ENCODE measurements at regions not wholly inside any gene's neighbourhood (a gene's known extent, or its start where the extent isn't known, plus 50 kb on each side); places are given as distances from the start of the nearest gene placed in this dataset.

DNA sequence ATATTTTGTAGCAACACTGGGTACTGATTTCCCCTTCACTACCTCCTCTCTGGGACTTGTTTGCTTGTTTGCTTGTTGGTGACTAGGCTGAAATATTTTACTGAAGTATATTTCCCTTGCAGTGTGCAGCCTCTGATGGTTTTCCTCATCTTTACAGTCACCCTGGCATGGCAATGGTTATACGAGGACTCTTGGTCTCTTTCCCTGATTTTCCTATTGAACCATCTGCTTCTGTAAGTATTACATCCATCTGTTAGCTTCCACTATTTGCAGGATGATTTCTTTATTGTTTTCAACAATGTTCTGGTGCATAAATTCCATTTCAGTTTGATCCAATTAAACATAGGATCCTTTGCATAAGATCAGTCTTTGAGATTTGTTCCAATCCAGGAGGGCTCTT lies 465.1 kb downstream of the MEI4 start:
- ATAC-seq: no peak
- CTCF ChIA-PET: no interaction called here
- Mint-ChIP-seq H3K4me3 (no peak overlapping the region), H3K27ac (no peak overlapping the region), H3K4me1 (no peaks in the 10 kb centered on the region), H3K27me3 (no peaks in the 10 kb centered on the region), H3K36me3 (no peaks in the 10 kb centered on the region), H3K9me3 (peaks cover 0 to 22% (median 5%) of the 10 kb centered on the region in 11 donors)
- Histone ChIP-seq H3K4me1 (ENCODE audit: control insufficient read depth in 2 of 2, insufficient read depth in 2 of 2, low read length in 2 of 2) (no peaks in the 10 kb centered on the region), H3K27me3 (ENCODE audit: control insufficient read depth in 2 of 2, insufficient read depth in 2 of 2, low read length in 2 of 2) (no peaks in the 10 kb centered on the region), H3K36me3 (ENCODE audit: control insufficient read depth in 2 of 3, insufficient read depth in 3 of 3, low read length in 3 of 3) (no peaks in the 10 kb centered on the region), H3K9me3 (ENCODE audit: control insufficient read depth in 2 of 3, low read length in 3 of 3) (no peaks in the 10 kb centered on the region), H3K27ac (ENCODE audit: low read depth, low read length) (no peak overlapping the region), H3K4me3 (ENCODE audit: low read length) (no peak overlapping the region)
- POLR2A ChIA-PET: no interaction called here
- intact Hi-C loops (cut with micrococcal nuclease): no loop called here
- DNase-seq: no peak

DNA sequence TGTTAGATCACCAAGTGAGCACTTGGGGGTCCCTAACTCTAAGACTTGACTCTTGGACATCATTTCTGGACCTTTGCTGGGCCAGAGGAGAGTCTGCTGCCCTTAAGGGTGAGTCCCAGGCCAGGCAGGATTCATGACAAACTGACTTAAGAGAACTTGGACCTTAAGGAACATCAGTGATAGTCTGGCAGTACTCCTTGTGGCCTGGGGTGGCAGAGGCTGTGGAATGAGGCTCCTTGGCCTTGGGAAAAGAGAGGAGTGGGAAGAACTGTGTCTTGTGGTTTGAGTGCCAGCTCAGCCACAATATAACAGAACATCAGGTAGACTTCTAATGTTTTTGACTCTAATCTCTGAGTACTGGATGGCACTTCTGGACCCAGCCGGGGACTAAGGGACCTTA lies 478.7 kb downstream of the MEI4 start:
- H3K36me3 Mint-ChIP-seq: no peaks in the 10 kb centered on the region
- H3K4me1 Mint-ChIP-seq: no peaks in the 10 kb centered on the region
- no peak overlapping the region for H3K4me3 Mint-ChIP-seq
- DNase-seq: no peak
- H3K27ac Mint-ChIP-seq: no peak overlapping the region
- peaks cover 3 to 42% (median 12%) of the 10 kb centered on the region in 11 donors for H3K9me3 Mint-ChIP-seq
- Histone ChIP-seq H3K27me3 (ENCODE audit: control insufficient read depth in 2 of 2, insufficient read depth in 2 of 2, low read length in 2 of 2) (no peaks in the 10 kb centered on the region), H3K4me3 (ENCODE audit: low read length) (no peak overlapping the region), H3K9me3 (ENCODE audit: control insufficient read depth in 2 of 3, low read length in 3 of 3) (peaks cover 0 to 4% (median 0%) of the 10 kb centered on the region in 3 experiments), H3K36me3 (ENCODE audit: control insufficient read depth in 2 of 3, insufficient read depth in 3 of 3, low read length in 3 of 3) (no peaks in the 10 kb centered on the region), H3K4me1 (ENCODE audit: control insufficient read depth in 2 of 2, insufficient read depth in 2 of 2, low read length in 2 of 2) (no peaks in the 10 kb centered on the region), H3K27ac (ENCODE audit: low read depth, low read length) (no peak overlapping the region)
- H3K27me3 Mint-ChIP-seq: no peaks in the 10 kb centered on the region
- intact Hi-C loops (cut with micrococcal nuclease): no loop called here
- no peak for ATAC-seq
- ChIA-PET CTCF (no interaction called here), POLR2A (no interaction called here)

DNA sequence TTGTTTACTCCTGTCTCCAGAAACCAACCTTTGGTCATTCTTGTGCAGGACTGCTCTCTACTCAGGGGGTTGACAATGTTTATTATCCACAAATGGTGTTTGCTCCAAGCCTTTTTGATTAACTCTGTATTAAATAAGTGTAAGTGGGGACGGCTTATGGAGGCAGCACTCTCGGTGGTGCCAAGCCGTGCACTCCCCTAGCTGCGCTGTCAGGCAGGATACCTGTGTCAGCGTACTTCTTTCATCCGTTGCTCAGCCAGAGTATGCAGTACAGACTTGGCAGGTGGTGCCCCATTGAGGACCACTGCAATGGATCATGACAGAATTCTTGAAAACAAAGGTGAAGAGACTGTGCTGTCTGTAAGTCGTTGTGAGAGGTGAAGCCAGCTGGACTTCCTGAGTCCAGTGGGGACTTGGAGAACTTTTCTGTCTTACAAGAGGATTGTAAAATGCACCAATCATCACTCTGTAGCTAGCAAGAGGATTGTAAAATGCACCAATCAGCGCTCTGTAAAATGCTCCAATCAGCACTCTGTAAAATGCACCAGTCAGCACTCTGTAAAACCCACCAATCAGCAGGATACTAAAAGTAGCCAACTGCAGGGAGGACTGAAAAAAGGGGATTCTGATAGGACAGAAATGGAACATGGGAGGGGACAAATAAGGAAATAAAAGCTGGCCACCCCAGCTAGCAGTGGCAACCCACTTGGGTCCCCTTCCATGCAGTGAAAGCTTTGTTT lies 480.0 kb downstream of the MEI4 start:
- Mint-ChIP-seq H3K9me3 (peaks cover 0 to 47% (median 17%) of the 10 kb centered on the region in 11 donors), H3K27ac (no peak overlapping the region), H3K4me3 (no peak overlapping the region), H3K27me3 (no peaks in the 10 kb centered on the region), H3K36me3 (no peaks in the 10 kb centered on the region), H3K4me1 (no peaks in the 10 kb centered on the region)
- Histone ChIP-seq H3K4me1 (ENCODE audit: control insufficient read depth in 2 of 2, insufficient read depth in 2 of 2, low read length in 2 of 2) (no peaks in the 10 kb centered on the region), H3K4me3 (ENCODE audit: low read length) (no peak overlapping the region), H3K27me3 (ENCODE audit: control insufficient read depth in 2 of 2, insufficient read depth in 2 of 2, low read length in 2 of 2) (no peaks in the 10 kb centered on the region), H3K36me3 (ENCODE audit: control insufficient read depth in 2 of 3, insufficient read depth in 3 of 3, low read length in 3 of 3) (no peaks in the 10 kb centered on the region), H3K27ac (ENCODE audit: low read depth, low read length) (no peak overlapping the region), H3K9me3 (ENCODE audit: control insufficient read depth in 2 of 3, low read length in 3 of 3) (peaks cover 0 to 8% (median 0%) of the 10 kb centered on the region in 3 experiments)
- DNase-seq (no peak), ATAC-seq (no peak)
- CTCF ChIA-PET: no interaction called here
- intact Hi-C loops (cut with micrococcal nuclease): no loop called here
- POLR2A ChIA-PET: no interaction called here

DNA sequence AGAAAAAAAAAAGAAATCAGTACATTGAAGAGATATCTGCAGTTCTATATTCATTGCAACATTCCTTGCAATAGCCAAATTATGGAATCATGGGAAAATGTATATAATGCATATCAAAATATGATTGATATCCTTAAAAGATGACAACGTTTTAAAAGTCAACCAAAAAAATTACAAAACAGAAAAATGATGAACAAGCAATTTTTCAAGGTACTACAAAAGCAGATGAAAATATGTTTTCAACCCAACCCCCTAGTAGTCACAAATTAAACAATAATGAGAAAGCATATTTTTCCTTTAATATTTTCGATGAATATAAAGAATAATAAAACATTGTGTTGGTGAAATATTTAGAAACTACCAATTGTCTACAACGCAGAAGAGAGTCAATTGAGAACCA lies 497.6 kb downstream of the MEI4 start:
- Mint-ChIP-seq H3K4me3 (no peak overlapping the region), H3K9me3 (peaks cover 0 to 21% (median 4%) of the 10 kb centered on the region in 11 donors), H3K27me3 (no peaks in the 10 kb centered on the region), H3K27ac (no peak overlapping the region), H3K4me1 (no peaks in the 10 kb centered on the region), H3K36me3 (no peaks in the 10 kb centered on the region)
- DNase-seq (no peak), ATAC-seq (no peak)
- intact Hi-C loops (cut with micrococcal nuclease): no loop called here
- Histone ChIP-seq H3K27ac (ENCODE audit: low read depth, low read length) (no peak overlapping the region), H3K9me3 (ENCODE audit: control insufficient read depth in 2 of 3, low read length in 3 of 3) (no peaks in the 10 kb centered on the region), H3K27me3 (ENCODE audit: control insufficient read depth in 2 of 2, insufficient read depth in 2 of 2, low read length in 2 of 2) (no peaks in the 10 kb centered on the region), H3K4me3 (ENCODE audit: low read length) (no peak overlapping the region), H3K4me1 (ENCODE audit: control insufficient read depth in 2 of 2, insufficient read depth in 2 of 2, low read length in 2 of 2) (no peaks in the 10 kb centered on the region), H3K36me3 (ENCODE audit: control insufficient read depth in 2 of 3, insufficient read depth in 3 of 3, low read length in 3 of 3) (no peaks in the 10 kb centered on the region)
- CTCF ChIA-PET: no interaction called here
- POLR2A ChIA-PET: no interaction called here

DNA sequence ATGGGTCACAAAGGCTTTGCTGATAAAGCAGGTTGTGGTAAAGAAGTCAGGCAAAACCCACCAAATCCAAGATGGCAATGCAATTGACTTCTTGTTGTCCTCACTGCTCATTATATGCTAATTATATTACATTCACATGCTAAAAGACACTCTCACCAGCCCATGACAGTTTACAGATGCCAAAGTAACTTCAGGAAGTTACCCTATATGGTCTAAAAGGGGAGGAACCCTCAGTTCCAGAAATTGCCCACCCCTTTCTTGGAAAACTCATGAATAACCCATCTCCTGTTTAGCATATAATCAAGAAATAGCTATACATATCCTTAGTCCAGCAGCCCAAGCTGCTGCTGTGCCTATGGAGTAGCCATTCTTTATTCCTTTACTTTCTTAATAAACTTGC lies 501.1 kb downstream of the MEI4 start:
- no peak for ATAC-seq

DNA sequence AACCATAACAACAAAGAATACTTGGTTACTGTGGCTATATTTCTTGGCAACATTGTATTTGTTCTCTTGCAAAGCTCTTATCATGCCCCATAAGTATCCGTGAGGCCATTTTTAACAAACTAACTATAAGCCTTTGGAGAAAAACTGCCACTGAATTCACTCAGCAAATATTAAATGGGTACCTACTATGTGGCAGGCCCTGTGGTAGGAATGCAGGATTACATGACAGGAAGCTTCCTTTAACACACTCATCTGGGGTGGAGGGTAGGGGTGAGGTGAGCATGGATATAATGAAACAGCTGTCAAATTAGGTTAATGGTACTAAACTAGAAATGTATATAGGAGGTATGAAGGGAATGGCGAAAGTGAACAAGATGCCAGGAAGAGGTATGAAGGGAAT lies 504.8 kb downstream of the MEI4 start:
- H3K27ac ChIP-seq (ENCODE audit: low read depth, low read length): no peak overlapping the region
- no peaks in the 10 kb centered on the region for H3K9me3 ChIP-seq (ENCODE audit: control insufficient read depth in 2 of 3, low read length in 3 of 3)
- no peaks in the 10 kb centered on the region for H3K36me3 ChIP-seq (ENCODE audit: control insufficient read depth in 2 of 3, insufficient read depth in 3 of 3, low read length in 3 of 3)
- H3K27ac Mint-ChIP-seq: peak overlapping the region in 1 of 9 donors; percentile 62
- CTCF ChIA-PET: no interaction called here
- DNase-seq (no peak), ATAC-seq (no peak)
- H3K4me1 ChIP-seq (ENCODE audit: control insufficient read depth in 2 of 2, insufficient read depth in 2 of 2, low read length in 2 of 2): no peaks in the 10 kb centered on the region
- no peaks in the 10 kb centered on the region for H3K27me3 Mint-ChIP-seq
- POLR2A ChIA-PET: no interaction called here
- intact Hi-C loops (cut with micrococcal nuclease): no loop called here
- peaks cover 0 to 11% (median 7%) of the 10 kb centered on the region in 11 donors for H3K9me3 Mint-ChIP-seq
- no peak overlapping the region for H3K4me3 Mint-ChIP-seq
- no peaks in the 10 kb centered on the region for H3K36me3 Mint-ChIP-seq
- H3K4me3 ChIP-seq (ENCODE audit: low read length): no peak overlapping the region
- H3K4me1 Mint-ChIP-seq: no peaks in the 10 kb centered on the region
- H3K27me3 ChIP-seq (ENCODE audit: control insufficient read depth in 2 of 2, insufficient read depth in 2 of 2, low read length in 2 of 2): no peaks in the 10 kb centered on the region

More for the DNA sequence above, 501.1 kb downstream of the MEI4 start:
- ChIA-PET CTCF (no interaction called here), POLR2A (no interaction called here)
- H3K27me3 ChIP-seq (ENCODE audit: control insufficient read depth in 2 of 2, insufficient read depth in 2 of 2, low read length in 2 of 2): no peaks in the 10 kb centered on the region
- no peak overlapping the region for H3K4me3 Mint-ChIP-seq
- peaks cover 0 to 17% (median 7%) of the 10 kb centered on the region in 11 donors for H3K9me3 Mint-ChIP-seq
- H3K36me3 ChIP-seq (ENCODE audit: control insufficient read depth in 2 of 3, insufficient read depth in 3 of 3, low read length in 3 of 3): no peaks in the 10 kb centered on the region
- H3K9me3 ChIP-seq (ENCODE audit: control insufficient read depth in 2 of 3, low read length in 3 of 3): no peaks in the 10 kb centered on the region
- no peaks in the 10 kb centered on the region for H3K4me1 Mint-ChIP-seq
- H3K4me1 ChIP-seq (ENCODE audit: control insufficient read depth in 2 of 2, insufficient read depth in 2 of 2, low read length in 2 of 2): no peaks in the 10 kb centered on the region
- H3K4me3 ChIP-seq (ENCODE audit: low read length): no peak overlapping the region
- H3K27me3 Mint-ChIP-seq: no peaks in the 10 kb centered on the region
- no peak for DNase-seq
- no peak overlapping the region for H3K27ac Mint-ChIP-seq
- H3K36me3 Mint-ChIP-seq: no peaks in the 10 kb centered on the region
- intact Hi-C loops (cut with micrococcal nuclease): no loop called here
- H3K27ac ChIP-seq (ENCODE audit: low read depth, low read length): no peak overlapping the region

DNA sequence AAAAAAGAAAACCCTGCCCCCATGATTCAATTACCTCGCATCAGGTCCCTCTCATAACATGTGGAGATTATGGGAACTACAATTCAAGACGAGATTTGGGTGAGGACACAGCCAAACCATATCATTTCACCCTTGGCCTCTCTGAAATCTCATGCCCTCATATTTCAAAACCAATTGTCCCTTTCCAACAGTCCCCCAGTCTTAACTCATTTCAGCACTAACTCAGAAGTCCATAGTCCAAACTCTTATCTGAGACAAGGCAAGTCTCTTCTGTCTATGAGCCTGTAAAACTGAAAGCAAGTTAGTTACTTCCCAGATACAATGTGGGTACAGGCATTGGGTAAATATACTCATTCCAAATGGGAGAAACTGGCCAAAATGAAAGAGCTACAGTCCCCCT lies 536.1 kb downstream of the MEI4 start:
- Mint-ChIP-seq H3K27me3 (no peaks in the 10 kb centered on the region), H3K27ac (no peak overlapping the region), H3K4me1 (no peaks in the 10 kb centered on the region), H3K36me3 (peaks cover 0 to 4% (median 0%) of the 10 kb centered on the region in 5 donors), H3K4me3 (no peak overlapping the region), H3K9me3 (peaks cover 0 to 24% (median 8%) of the 10 kb centered on the region in 11 donors)
- no peak overlapping the region for H3K27ac ChIP-seq (ENCODE audit: low read depth, low read length)
- no peaks in the 10 kb centered on the region for H3K27me3 ChIP-seq (ENCODE audit: control insufficient read depth in 2 of 2, insufficient read depth in 2 of 2, low read length in 2 of 2)
- H3K4me3 ChIP-seq (ENCODE audit: low read length): no peak overlapping the region
- ChIA-PET POLR2A (no interaction called here), CTCF (no interaction called here)
- DNase-seq (no peak), ATAC-seq (no peak)
- H3K9me3 ChIP-seq (ENCODE audit: control insufficient read depth in 2 of 3, low read length in 3 of 3): no peaks in the 10 kb centered on the region
- intact Hi-C loops (cut with micrococcal nuclease): loop anchor here in 1 of 2 donors (1.0 kb wide), 1 partner anchor 20 kb away; no protein-coding TSS in a partner anchor
- H3K4me1 ChIP-seq (ENCODE audit: control insufficient read depth in 2 of 2, insufficient read depth in 2 of 2, low read length in 2 of 2): no peaks in the 10 kb centered on the region
- no peaks in the 10 kb centered on the region for H3K36me3 ChIP-seq (ENCODE audit: control insufficient read depth in 2 of 3, insufficient read depth in 3 of 3, low read length in 3 of 3)

Data from naive thymus-derived CD4-positive, alpha-beta T cell (primary cell).